Activated T-helper 1 cell treated with anti-CD3 and anti-CD28 coated beads, Interleukin-2, amount 50 U/mL, for 16 hours (primary cell): ENCODE measurements at regions not wholly inside any gene's neighbourhood (a gene's known extent, or its start where the extent isn't known, plus 50 kb on each side); places are given as distances from the start of the nearest gene placed in this dataset.
"Not testable (repeated sequence)": the region's sequence is repeated elsewhere in the genome, so short reads cannot be mapped to it uniquely, and the experiment has no call there.

Experiments used
- DNase-seq, 2 donors: peaks; one replicate each; pipeline ENCODE4 v3.0.0-alpha.2; 2020; ENCODE audit warnings: low read depth in 1 of 2, low spot score in 1 of 2

- no peak for DNase-seq
Observed at GRCh38 chr6:33896391-33897188, 92.8 kb upstream of the MLN start.

- no peak for DNase-seq
Observed at GRCh38 chr6:33895988-33896387, 92.2 kb upstream of the MLN start.

- DNase-seq, result no peak
Observed at GRCh38 chr6:33895296-33895695, 91.5 kb upstream of the MLN start.

- no peak for DNase-seq
Observed at GRCh38 chr6:33894438-33894837, 90.6 kb upstream of the MLN start.

- DNase-seq, result no peak
Observed at GRCh38 chr6:33892581-33893346, 89.0 kb upstream of the MLN start.

GRCh38 chr6:33888664-33889200, 84.9 kb upstream of the MLN start:
- no peak for DNase-seq

GRCh38 chr6:33888183-33888582, 84.4 kb upstream of the MLN start:
- no peak for DNase-seq

GRCh38 chr6:33886673-33887144, 82.9 kb upstream of the MLN start:
- no peak for DNase-seq

GRCh38 chr6:33885132-33886057, 81.6 kb upstream of the MLN start:
- no peak for DNase-seq

- not testable (repeated sequence) for DNase-seq
Observed at GRCh38 chr6:33883621-33884020, 79.8 kb upstream of the MLN start.

- no peak for DNase-seq
Observed at GRCh38 chr6:33882154-33882553, 78.4 kb upstream of the MLN start.

GRCh38 chr6:33880766-33881165, 77.0 kb upstream of the MLN start:
- no peak for DNase-seq

- DNase-seq, result no peak
Observed at GRCh38 chr6:33880104-33880678, 76.4 kb upstream of the MLN start.

GRCh38 chr6:33878562-33878961, 74.8 kb upstream of the MLN start:
- no peak for DNase-seq

- no peak for DNase-seq
Observed at GRCh38 chr6:33877982-33878535, 74.3 kb upstream of the MLN start.

GRCh38 chr6:33875696-33876095, 71.9 kb upstream of the MLN start:
- DNase-seq, result no peak

- no peak for DNase-seq
Observed at GRCh38 chr6:33875141-33875581, 71.4 kb upstream of the MLN start.

- DNase-seq, result no peak
Observed at GRCh38 chr6:33874136-33874760, 70.4 kb upstream of the MLN start.

GRCh38 chr6:33872761-33873160, 69.0 kb upstream of the MLN start:
- DNase-seq, result no peak
